RPMI8226 (cell line): ENCODE measurements at regions not wholly inside any gene's neighbourhood (a gene's known extent, or its start where the extent isn't known, plus 50 kb on each side); places are given as distances from the start of the nearest gene placed in this dataset.
A peak's percentile ranks its signal among the peaks of the same experiment; 100 is the strongest.

Experiments
- DNase-seq: peaks from one replicate; pipeline ENCODE4 v3.0.0-alpha.2; 2015

DNA sequence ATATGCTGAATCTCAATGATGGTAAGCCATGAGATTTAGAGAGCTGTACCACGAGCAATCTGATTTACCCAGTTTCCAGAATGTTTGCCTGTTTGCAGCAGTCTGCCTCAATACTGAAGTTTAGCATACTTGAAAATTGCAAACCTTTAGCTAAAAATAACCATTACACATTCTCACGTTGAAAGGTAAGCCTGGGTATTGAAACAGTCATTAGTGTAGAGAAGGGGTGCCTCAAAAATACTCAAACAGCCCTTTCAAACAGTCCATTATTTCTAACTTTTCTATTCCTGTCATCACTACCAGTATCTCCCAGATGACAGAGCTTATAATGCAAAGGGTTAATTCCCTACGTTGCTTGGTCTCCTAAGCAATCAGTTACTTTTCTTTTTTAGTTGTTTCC, 111.8 kb upstream of the MBNL1 start:
- no peak for DNase-seq

DNA sequence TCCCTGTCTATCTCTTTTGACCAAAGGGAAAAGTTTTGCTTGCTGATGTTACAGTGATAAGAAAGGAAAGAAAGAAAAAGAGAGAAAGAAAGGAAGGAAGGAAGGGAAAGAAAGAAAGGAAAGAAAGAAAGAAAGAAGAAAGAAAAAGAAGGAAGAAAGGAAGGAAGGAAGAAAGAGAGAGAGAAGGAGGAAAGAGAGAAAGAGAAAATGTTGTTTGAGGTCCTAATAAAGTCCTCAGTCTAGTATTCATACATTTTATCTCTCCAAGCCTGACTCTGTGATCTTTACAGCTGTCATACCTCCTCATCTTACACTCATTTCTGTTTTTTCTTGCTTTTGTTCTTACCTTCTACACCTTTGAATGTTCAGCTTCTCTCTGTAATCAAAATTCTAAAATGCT, 111.4 kb upstream of the MBNL1 start:
- DNase-seq, result no peak

DNA sequence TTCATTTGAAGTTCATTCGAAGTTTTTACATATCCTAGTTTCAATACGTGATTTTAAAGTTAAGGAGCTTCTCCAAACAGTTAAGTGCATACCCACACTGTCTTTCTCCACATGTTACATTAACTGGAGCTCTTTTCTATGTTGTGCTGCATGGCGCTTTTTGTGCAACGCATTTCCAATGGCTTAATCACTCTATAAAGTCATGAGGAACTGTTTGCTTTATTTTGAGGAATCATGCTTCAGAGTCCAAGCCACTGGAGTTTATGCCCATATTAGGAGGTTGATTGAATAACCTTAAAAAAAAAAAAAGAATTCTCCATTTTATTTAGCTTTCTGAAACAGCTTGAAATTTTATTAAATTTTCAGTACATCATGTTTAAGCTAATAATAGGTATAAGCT, 109.4 kb upstream of the MBNL1 start:
- DNase-seq, result no peak

DNA sequence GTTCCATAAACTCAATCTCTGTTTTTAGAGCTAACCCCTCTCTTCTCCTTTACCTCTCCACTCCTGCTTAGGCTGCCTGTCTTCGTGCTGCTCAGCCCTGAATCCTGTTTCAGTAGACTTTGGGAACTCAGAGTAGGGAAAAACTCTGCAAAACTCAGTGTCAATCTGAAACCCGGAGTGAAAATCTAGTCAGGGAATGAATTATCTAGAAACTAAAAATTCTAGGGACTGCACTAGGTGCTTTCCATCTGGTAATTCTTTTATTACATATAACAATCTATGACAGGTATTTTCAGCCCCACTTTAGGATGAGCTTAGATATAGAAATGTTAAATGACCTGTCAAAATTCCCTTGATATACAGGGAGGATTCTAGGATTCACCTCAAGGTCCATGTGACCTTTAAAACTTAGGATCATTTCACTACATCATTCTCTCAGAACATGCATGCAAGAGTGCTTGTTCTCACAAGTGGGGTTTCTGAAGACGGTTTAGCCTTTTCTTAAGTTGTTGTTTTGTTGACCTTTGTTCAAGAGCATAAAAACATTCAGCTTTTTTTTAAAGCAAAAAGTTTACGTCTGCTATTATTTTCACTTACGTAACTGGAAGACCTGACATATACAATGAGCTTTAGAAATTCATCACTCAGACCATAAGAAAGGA, 108.2 kb upstream of the MBNL1 start:
- DNase-seq, result no peak

DNA sequence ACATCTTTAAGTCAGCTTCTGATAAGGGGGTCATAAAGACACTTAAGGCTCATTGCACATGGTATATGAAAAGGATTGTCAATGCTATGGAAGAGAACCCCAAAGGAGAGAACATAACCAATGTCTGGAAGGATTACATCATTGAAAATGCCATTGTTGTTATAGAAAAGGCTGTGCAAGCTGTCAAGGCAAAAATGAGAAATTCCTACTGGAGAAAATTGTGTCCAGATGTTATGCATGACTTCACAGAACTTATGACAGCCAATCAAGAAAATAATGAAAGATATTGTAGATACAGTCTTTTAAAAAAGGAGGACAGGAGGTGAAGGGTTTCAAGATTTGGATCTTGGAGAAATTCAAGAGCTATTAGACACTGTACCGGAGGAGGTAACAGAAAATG, 96.3 kb upstream of the MBNL1 start:
- no peak for DNase-seq

DNA sequence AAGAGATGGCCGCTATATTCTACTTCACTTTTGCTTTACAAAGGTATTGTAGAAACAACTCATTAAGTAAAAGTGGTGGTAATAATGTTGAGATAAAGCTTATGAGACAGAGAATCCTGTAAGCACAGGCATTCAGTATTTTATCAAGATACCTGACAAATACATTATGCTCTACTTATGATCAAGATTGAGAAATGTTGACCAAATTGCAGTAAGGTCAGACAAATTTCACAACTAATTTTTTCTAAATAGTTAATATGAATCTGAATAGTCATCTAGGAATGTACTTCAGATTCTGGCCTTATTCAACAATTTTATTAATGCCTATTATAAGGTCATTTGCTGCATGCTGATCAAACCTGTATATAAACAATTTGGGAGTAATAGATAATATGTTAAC, 95.1 kb upstream of the MBNL1 start:
- no peak for DNase-seq

DNA sequence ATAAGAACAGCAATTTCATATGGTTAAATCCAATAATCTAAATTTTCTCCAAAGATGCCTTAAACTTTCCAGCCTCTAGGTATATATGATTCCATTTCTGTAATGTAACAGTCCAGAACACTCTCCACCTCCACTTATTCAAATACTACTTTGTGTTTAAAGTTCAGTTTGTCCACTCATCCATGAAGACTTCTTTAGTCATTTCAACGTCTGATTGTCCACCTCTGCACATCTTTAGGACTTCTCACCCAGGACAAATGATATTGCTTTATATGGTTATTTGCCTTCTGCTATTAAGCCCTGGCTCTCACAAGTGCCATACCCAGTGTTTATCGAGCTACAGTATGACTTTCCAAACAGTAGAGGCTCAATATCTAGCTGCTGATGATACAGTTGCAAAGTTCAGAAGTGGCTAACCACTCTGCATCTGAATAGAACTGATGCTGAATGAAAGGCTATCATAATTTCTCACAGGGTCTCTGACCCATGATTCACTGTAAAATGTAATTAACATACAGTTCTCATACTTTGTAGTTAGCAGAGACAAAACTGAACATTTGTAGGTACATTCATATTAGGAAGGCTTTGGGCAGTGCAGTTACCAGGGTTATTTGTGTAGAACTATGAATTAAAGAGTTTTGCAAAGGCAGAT, 93.7 kb upstream of the MBNL1 start:
- no peak for DNase-seq

DNA sequence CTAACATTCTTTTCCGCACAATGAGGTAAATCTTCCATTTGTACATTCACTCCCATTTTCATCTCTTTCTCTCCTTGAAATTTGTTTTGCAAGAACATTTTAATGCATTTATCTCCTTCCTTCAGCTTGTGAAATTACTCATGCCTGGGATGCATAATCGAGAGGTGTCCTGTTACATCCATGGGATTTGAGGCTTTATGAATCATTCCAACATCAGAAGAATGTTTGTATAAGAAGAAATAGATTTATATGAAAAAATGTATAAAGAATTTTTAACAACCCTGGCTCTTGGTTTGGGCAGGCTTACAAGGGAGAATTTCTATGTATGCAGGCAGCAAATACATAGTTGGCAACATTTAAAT, 93.2 kb upstream of the MBNL1 start:
- DNase-seq, result no peak

DNA sequence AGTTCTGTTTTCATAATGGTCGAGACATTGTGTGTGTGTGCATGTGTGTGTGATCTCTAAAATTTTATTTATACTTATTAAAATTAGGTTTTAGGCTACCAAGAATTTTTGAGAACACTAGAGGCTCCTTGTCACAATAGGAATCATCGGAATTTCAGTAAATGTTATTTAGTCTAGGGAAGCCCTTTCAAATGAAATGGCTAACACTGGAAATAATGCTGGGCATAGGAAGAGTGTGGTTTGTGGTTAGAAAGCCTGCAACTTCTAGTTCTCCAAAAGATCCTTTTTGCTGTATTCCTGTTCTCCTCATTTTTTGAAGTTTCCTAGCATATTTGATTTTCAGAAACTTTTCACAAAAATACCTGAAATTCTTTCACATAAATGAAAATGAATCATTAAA, 92.5 kb upstream of the MBNL1 start:
- DNase-seq, result no peak

DNA sequence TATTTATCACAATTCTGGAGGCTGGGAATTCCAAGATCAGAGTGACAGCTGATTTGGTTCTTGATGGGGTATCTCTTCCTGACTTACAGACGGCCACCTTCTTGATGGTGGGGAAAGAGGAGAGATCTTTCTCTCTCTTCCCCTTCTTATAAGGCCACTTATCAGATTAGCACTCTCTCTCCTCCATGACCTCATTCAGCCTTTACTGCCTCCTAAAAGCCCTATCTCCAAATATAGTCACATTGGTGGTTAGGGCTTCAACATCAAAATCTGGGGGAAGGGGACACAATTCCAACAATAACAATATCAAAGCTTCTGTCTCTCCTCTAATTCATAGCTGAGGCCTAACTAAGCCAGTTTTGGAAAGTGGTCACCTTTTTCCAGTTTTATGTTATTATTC, 91.7 kb upstream of the MBNL1 start:
- no peak for DNase-seq

DNA sequence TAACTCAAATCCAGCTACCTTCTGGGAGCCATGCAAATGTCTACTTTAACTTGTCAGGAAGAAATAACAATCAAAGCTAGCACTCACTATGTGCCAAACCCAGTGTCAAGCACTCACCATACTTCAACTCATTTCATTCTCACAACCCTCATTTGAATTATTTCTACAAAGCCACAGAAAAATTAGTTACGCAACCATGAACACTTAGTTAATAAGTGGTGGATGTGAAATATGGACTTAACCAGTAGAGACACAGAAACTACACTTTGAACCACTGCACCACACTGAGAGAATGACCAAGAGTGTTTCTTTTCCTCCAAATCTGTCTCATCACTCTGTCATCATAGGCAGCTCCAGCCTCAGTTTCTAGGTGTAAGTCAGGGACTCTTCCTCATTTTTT, 91.0 kb upstream of the MBNL1 start:
- DNase-seq, result no peak

DNA sequence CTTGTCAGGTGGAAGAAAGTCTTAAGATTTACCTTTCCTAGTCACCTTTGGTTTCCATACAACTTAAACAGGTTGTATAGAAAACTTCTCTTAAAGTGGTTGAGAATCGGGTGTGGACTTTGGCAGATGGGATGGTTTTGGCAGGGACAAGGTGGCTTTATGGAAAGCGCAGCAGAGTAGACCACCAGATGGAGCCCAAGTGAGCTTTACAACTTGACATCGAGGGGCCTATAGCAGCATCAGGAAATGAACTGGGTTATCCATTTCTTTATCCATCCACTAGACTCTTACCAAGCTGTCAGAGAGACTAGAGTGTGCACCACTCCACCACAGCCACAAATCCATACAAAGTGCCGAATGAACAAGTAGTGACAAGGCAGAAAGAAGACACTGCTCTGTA, 85.3 kb upstream of the MBNL1 start:
- peak; percentile 64 for DNase-seq

DNA sequence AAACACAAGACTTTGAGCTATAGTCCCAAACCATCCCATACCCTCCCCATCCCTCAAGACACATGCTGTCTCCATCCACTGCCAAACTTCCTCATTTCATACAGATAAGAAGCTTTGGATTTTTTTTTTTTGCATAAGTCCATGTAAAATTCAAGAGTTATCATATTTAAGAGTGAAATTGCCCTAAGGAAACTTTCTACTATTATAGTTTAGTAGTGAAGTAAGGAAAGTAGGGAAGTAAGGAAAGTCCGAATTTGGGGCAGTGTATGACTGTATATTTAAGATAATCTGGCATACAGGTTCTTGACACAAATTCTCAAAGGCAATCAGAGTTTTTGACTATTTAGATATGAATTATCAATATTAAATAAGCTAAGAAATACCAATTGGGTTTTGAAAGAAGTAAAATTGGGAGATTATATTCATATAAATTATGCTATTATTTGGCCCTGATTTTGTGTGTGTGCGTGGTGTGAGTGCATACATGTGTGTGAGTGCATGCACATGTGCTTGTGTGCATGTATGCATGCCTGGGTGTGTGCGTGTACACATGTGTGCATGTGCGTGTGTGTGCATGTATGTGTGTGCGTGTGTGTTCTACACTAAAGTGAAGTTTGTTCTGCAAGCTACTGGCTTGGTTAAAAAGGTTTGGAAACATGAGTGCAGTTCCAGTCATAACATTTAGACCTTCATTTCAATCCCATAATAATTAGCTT, 83.6 kb upstream of the MBNL1 start:
- no peak for DNase-seq

DNA sequence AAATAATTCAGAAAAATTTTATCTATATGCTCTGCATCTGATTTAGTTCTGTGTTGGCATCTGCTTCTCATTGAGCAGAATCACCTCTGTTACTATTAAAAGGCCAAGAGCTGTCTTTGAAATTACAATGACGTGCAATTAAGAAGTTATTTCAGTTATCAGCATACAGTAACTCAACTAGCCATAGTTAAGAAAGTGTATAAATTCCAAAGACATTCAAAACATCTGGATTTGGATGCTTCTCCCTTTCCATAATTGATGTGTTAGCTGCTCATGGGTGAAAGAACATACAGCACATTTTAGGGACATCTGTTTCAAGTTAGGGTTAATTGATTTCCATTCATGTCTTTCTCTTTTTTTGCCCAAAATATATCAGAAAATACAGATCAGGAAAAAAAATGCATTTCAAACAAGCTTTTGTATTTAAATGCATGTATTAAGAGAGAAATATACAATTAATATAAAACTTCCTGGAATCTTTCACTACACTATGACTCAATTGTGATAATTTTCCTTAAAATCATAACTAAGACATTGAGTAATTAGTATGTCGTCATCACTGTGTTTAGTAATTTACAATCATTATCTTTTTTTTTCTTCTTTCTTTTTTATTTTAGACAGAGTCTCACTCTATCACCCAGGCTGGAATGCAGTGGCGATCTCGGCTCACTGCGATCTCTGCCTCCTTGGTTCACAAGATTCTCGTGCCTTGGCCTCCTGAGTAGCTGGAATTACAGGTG, 82.7 kb upstream of the MBNL1 start:
- no peak for DNase-seq

DNA sequence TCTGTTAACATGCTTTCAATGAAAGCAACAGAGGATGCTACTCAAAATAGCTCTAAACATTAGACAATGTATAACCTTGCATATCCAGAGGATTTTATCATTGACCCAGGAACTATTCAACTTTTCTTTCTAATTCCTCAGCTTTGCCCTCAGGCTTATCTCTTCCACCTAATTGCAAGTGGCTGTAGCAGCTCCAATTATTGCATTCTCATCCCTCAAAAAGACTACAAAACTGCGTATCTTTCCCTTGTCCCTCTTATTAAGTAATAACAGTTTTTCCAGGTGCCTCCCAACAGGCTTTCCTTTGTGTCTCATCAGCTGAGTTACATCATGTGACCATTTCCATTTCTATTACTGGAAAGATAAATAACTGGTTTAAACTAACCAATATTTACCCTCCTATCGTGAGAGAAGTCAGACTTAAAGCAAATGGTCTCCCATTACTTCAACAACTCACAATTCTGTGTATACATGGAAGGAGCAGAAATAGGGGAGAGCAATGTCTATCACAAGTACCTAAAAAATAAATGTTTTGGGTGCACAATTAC, 78.0 kb upstream of the MBNL1 start:
- no peak for DNase-seq

DNA sequence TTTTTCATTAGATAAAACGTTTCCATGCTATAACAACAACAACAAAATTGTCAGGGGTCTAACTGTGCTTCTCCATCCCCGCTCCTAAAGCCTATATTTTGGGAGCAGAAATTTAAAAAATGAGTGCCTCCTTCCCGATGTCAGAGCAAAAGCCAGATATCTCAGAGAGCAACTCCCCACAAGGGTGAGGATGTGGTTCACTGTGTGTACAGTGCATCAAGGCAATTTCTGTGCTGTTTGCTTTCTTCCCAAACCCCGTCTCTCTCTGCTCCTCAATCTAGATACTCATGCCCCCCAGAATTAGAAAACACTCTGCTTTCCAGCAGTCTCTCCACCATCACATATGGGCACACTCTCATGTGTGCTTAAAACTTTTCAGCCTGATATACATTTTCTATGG, 76.7 kb upstream of the MBNL1 start:
- no peak for DNase-seq

DNA sequence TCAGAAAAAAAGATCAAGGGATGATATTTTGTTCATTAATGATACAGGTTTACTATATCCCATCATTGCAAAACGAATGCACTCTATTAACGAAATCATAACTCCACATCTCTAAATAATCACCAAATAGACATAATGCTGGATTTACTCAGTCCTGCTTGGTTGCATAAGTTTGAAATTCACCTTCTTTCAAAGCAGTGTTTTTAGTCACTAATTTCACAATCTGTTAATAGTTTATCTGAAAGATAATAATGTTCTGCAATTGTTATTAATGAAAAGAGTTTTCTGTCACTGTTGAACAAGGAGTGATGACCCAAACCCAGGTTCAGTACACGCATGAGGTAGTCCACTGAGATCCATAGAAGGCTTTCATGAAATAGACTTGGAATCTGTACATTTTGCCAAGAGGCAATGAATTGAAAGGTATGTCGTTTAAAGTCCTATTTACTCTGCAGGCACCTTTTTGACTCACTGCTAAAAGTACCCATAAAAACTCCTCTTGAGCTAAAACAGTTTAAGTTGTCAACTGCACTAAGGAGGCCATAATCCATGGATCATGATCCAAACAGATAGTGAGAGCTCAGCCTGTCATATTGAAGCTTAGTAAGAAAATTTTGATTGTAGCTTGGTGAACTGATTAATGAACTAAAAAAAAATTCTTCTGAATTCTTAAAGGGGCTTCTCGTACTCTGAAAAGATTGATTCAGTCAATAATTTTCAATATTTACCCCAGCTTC, 75.6 kb upstream of the MBNL1 start:
- DNase-seq, result no peak

DNA sequence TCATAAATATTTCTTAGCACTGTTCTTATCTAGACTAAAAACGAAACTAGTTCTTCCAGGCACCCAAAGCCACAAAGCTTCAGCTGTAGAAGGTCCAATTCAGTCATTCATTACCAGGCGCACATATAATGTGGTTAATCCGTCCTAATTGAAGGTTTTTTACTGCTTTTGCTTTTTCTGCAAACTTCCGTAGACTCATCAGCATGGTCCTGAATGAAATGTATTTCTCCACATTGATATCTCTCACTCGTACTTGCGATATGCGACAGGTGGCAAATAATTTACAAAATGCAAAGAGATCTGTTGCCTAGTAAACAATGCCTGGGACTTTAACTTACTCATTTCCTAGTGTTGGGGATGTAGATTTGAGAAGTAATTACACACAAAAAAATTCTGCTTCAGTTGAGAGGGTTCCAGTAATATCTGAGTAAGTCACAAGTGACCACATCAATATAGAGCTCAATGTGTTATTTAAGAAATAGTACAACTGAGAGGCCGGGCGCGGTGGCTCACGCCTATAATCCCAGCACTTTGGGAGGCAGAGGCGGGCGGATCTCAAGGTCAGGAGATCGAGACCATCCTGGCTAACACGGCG, 75.0 kb upstream of the MBNL1 start:
- peak; percentile 75 for DNase-seq

DNA sequence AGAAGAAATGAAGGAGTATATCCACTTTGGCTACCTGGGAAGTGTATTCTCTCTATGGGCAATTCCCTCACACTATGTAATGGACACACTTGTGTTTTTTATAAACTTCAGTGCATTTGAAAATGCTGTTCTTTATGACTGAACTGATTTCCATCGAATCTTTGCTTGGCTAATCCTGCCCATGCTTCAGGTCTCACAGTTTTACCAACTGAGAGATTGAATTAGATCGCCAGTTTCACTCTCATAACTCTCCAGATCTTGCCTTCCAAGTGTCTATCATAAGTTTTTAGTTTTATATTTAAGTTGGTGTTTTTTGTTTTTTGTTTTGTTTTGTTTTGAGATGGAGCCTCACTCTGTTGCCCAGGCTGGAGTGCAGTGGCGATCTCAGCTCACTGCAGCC, 73.5 kb upstream of the MBNL1 start:
- peak; percentile 30 for DNase-seq

DNA sequence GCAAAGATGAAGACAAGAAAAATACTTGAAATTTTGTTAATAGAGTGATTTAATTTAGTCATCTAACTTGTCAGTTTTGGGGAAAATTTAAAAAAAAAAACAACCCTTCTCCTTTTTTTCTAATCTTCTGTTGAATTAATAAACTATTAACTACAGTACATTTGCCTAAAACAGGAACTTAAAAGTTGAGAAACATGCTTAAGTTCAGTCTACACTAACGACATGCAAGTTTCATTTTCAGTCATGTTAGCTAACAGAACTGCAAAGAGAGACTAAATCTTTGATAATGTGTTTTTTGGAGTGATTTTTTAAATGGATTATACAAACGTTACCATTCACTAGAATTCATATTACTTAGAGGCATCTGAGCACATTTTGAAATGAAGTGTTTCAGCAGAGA, 71.9 kb upstream of the MBNL1 start:
- peak; percentile 71 for DNase-seq

DNA sequence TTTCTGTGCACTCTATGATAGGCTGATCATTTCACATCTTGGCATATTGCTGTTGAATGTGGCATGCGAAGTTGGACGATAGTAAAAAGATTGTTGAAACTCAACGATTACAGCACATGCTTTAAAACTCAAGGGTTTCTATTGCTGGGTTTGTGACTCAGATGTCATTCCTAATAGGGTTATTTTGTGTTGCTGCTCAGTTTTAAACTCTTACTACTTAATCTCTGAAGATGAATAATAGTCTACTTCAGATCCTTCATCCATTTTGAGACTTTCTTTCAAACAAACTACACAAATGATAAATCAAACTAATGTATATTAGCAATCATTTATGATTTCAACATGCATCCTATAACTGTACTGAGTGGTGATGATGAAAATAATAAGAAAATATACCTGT, 71.3 kb upstream of the MBNL1 start:
- DNase-seq, result peak; percentile 62

DNA sequence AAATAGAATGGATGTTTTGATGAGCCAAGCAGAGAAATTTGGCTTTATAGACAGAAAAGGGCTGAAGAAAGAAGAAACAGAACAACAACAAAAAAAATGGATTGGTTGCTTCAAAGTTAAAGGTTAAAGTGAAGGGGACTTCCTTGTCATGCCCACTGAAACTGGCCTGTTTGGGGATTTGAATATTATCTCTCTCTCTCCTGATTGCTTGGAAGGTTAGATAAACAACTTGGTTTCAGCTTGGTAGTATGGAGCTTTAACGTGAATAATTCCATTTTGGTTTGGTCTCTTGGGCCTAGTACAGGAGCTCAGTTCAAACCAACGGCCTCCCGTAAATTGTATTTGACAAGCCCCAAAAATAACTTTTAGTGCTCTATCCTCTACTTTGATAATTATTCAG, 70.8 kb upstream of the MBNL1 start:
- DNase-seq, result peak; percentile 54
